Keratinocyte (primary cell): ENCODE measurements at regions not wholly inside any gene's neighbourhood (a gene's known extent, or its start where the extent isn't known, plus 50 kb on each side); places are given as distances from the start of the nearest gene placed in this dataset.
A peak's percentile ranks its signal among the peaks of the same experiment; 100 is the strongest.

Source experiments
- DNase-seq: peaks from one replicate; pipeline ENCODE4 v3.0.0-alpha.2; 2011; ENCODE audit warnings: low read depth, missing footprints, low spot score
- FAIRE-seq: peaks from 2 replicates; lab custom pipeline; 2011; peaks lifted over from hg19 to GRCh38; lab: Jason Lieb, UNC
- H2AFZ ChIP-seq: 2 replicates; pipeline ENCODE4 v1.6.0; 2012; ENCODE audit warnings: low read length, control low read depth, inconsistent platforms; ENCODE audit not compliant: control insufficient read depth
- H3K27ac ChIP-seq: 2 replicates; pipeline ENCODE4 v1.5.1; 2011; ENCODE audit warnings: low read length; ENCODE audit not compliant: control insufficient read depth, insufficient read depth
- H3K27me3 ChIP-seq: 3 replicates; pipeline ENCODE4 v1.6.0; 2011; ENCODE audit warnings: low read length; ENCODE audit not compliant: control insufficient read depth, insufficient read depth; ENCODE audit errors: extremely low read depth
- H3K36me3 ChIP-seq, 2 experiments: 2 replicates in 1 of 2; 3 replicates in 1 of 2; pipeline ENCODE4 v1.5.1; 2011; ENCODE audit warnings: low read length in 2 of 2, mild to moderate bottlenecking in 1 of 2; ENCODE audit not compliant: control insufficient read depth in 2 of 2, insufficient read depth in 2 of 2; ENCODE audit errors: extremely low read depth in 1 of 2
- H3K4me1 ChIP-seq: 3 replicates; pipeline ENCODE4 v1.5.1; 2011; ENCODE audit warnings: low read length; ENCODE audit not compliant: control insufficient read depth, insufficient read depth; ENCODE audit errors: extremely low read depth
- H3K4me2 ChIP-seq: 3 replicates; pipeline ENCODE4 v1.6.0; 2011; ENCODE audit warnings: low read depth, low read length; ENCODE audit not compliant: control insufficient read depth, insufficient read depth; ENCODE audit errors: extremely low read depth
- H3K4me3 ChIP-seq, 3 experiments: fragments of 200-600 bp in 1 of 3; sonication (generic) in 1 of 3; 2 replicates in 2 of 3; 3 replicates in 1 of 3; pipeline ENCODE4 v1.5.1; 2011 to 2016; ENCODE audit warnings: low read length in 3 of 3, mild to moderate bottlenecking in 3 of 3, control low read depth in 2 of 3, inconsistent platforms in 1 of 3, low read depth in 1 of 3, mixed read lengths in 1 of 3, mixed run types in 1 of 3, moderate library complexity in 1 of 3; ENCODE audit not compliant: control insufficient read depth in 2 of 3, insufficient read depth in 2 of 3; ENCODE audit errors: extremely low read depth in 1 of 3
- H3K79me2 ChIP-seq: 2 replicates; pipeline ENCODE4 v1.6.0; 2012; ENCODE audit warnings: low read length; ENCODE audit not compliant: control insufficient read depth, insufficient read depth
- H3K9ac ChIP-seq: 3 replicates; pipeline ENCODE4 v1.6.0; 2011; ENCODE audit warnings: low read length; ENCODE audit not compliant: control insufficient read depth, insufficient read depth; ENCODE audit errors: extremely low read depth
- H3K9me1 ChIP-seq: 3 replicates; pipeline ENCODE4 v1.6.0; 2011; ENCODE audit warnings: low read length; ENCODE audit not compliant: control insufficient read depth, insufficient read depth; ENCODE audit errors: extremely low read depth
- H3K9me3 ChIP-seq: 2 replicates; pipeline ENCODE4 v1.5.1; 2012; ENCODE audit warnings: low read depth, low read length; ENCODE audit not compliant: control insufficient read depth
- H4K20me1 ChIP-seq: 3 replicates; pipeline ENCODE4 v1.6.0; 2011; ENCODE audit warnings: low read length; ENCODE audit not compliant: control insufficient read depth, insufficient read depth; ENCODE audit errors: extremely low read depth
- EZH2 ChIP-seq: IDR thresholded peaks from one replicate; pipeline ENCODE4 v1.6.1; 2012; ENCODE audit warnings: inconsistent platforms, mild to moderate bottlenecking, low read length, moderate library complexity
- dilution Hi-C: fragments of 300-500 bp; cut with MboI; formaldehyde crosslinking; loops from one replicate; pipeline ENCODE4 v1.7.0; 2020; ENCODE audit warnings: low sequenced_read_pairs; ENCODE audit not compliant: extremely low pct_ligation_motif_present
- TF ChIP-seq, protein P1 (sequence below), 3 experiments: IDR thresholded peaks in 1 of 3; conservative IDR thresholded peaks in 1 of 3; optimal IDR thresholded peaks in 1 of 3; 2 replicates in 2 of 3; 3 replicates in 1 of 3; pipeline versions ENCODE3 to v1.5.1; 2011; ENCODE audit warnings: low read length in 3 of 3, mild to moderate bottlenecking in 3 of 3, moderate library complexity in 2 of 3, control low read depth in 1 of 3, inconsistent platforms in 1 of 3; ENCODE audit not compliant: insufficient read depth in 2 of 3; ENCODE audit errors: extremely low read depth in 1 of 3

DNA sequence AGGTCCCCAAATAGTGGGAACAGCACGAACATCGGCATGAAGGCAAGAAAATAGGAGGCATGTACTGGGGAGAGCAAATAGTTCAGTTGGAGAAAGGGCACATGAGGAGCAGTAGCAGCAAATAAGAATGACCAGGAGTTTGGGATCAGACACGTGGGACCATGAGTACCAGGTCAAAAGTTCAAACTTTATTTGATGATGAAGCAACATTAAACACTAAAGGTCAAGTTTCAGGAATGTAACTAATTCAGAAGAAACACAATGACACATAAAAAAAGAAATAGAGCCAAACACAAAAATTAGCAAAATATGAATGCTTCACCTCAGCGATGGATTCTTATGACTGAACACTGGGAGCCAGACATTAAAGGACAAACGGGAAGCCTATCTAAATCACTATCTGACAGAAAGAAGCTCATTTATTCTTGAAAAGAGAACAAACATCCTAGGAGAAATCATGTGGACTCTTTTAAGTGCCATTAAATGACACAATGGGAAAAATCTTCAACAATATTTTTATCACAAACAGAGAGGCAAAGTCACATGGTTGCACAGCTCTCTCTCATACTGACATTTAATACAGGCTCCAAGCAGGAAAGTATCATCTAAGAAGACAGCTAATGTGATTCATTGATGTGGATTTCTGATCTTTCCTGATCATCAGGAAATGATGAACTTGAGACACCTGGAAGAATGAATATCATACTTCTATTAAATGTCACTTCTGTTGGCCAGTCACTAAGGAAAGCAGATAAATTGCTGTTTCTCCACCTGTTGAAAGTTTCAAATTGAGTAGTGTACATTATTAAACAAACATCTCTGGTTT, 216.9 kb upstream of the THBS1 start:
- Histone ChIP-seq H3K27me3 (no peaks in the 10 kb centered on the region), H3K27ac (no peak overlapping the region), H3K4me3 (no peak overlapping the region), H3K9ac (no peak overlapping the region), H3K4me1 (peaks cover 4% of the 10 kb centered on the region), H3K36me3 (no peaks in the 10 kb centered on the region), H3K79me2 (no peaks in the 10 kb centered on the region), H2AFZ (no peak overlapping the region), H3K4me2 (no peak overlapping the region), H3K9me1 (no peaks in the 10 kb centered on the region), H4K20me1 (no peaks in the 10 kb centered on the region), H3K9me3 (no peaks in the 10 kb centered on the region)
- FAIRE-seq (peak; percentile 62), DNase-seq (no peak)
- TF ChIP-seq, protein P1, sequence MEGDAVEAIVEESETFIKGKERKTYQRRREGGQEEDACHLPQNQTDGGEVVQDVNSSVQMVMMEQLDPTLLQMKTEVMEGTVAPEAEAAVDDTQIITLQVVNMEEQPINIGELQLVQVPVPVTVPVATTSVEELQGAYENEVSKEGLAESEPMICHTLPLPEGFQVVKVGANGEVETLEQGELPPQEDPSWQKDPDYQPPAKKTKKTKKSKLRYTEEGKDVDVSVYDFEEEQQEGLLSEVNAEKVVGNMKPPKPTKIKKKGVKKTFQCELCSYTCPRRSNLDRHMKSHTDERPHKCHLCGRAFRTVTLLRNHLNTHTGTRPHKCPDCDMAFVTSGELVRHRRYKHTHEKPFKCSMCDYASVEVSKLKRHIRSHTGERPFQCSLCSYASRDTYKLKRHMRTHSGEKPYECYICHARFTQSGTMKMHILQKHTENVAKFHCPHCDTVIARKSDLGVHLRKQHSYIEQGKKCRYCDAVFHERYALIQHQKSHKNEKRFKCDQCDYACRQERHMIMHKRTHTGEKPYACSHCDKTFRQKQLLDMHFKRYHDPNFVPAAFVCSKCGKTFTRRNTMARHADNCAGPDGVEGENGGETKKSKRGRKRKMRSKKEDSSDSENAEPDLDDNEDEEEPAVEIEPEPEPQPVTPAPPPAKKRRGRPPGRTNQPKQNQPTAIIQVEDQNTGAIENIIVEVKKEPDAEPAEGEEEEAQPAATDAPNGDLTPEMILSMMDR (optimal IDR thresholded peaks at IDR 0.05 in 1 of 3, IDR thresholded peaks at IDR 0.05 in 1 of 3, conservative IDR thresholded peaks at IDR 0.05 in 1 of 3; ENCODE audit: extremely low read depth in 1 of 3, insufficient read depth in 2 of 3, low read length in 3 of 3): no peak
- TF ChIP-seq EZH2: no peak
- dilution Hi-C loops: no loop called here

DNA sequence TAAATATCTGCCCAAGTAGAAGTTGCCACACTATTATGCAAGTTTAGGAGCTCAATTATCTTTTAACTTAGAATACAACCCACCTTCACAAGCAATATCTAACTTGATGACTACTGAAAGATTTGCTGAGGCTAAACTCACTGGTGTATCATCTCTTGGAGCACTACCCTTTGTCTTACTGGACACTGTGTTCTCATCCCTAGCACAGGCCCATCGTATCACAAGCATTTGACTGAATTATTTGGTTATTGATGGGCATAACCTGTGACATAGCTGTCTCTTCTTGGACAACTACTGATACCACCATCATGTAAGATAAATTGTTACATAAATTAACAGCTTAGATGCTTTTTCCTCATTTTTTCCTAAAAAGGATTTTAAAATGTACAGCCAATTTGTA, 216.2 kb upstream of the THBS1 start:
- H3K27ac ChIP-seq: no peak overlapping the region
- dilution Hi-C loops: no loop called here
- H3K9ac ChIP-seq: no peak overlapping the region
- DNase-seq (no peak), FAIRE-seq (no peak)
- no peak overlapping the region for H3K4me3 ChIP-seq
- no peaks in the 10 kb centered on the region for H3K79me2 ChIP-seq
- no peak overlapping the region for H2AFZ ChIP-seq
- no peak overlapping the region for H3K4me2 ChIP-seq
- H4K20me1 ChIP-seq: no peaks in the 10 kb centered on the region
- H3K4me1 ChIP-seq: peaks cover 4% of the 10 kb centered on the region
- no peak for TF ChIP-seq EZH2
- no peaks in the 10 kb centered on the region for H3K36me3 ChIP-seq
- H3K9me1 ChIP-seq: no peaks in the 10 kb centered on the region
- H3K9me3 ChIP-seq: no peaks in the 10 kb centered on the region
- H3K27me3 ChIP-seq: no peaks in the 10 kb centered on the region

DNA sequence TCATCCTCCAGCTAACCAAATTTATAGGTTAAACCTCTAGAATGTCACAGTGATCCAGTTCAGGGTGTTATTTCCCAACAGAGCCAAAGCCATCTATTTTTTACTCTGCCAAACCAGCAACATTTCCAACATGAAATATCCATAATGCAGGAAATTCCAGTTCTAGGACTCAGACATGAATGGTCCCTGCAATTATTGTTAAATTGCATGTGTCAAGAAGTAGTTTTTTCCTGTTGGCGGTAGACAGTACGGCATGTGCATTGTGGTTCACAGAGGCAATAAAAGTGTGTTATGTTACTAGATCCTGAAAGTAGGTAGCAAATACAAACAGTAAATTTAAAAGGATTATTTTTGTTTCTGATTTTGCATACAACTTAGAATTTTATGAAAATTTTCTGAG, 215.7 kb upstream of the THBS1 start:
- Histone ChIP-seq H3K27ac (no peak overlapping the region), H3K4me3 (no peak overlapping the region), H4K20me1 (no peaks in the 10 kb centered on the region), H3K9me1 (no peaks in the 10 kb centered on the region), H2AFZ (no peak overlapping the region), H3K9ac (no peak overlapping the region), H3K4me1 (peaks cover 4% of the 10 kb centered on the region), H3K9me3 (no peaks in the 10 kb centered on the region), H3K4me2 (no peak overlapping the region), H3K27me3 (no peaks in the 10 kb centered on the region), H3K36me3 (no peaks in the 10 kb centered on the region), H3K79me2 (no peaks in the 10 kb centered on the region)
- TF ChIP-seq, protein P1 (optimal IDR thresholded peaks at IDR 0.05 in 1 of 3, IDR thresholded peaks at IDR 0.05 in 1 of 3, conservative IDR thresholded peaks at IDR 0.05 in 1 of 3; ENCODE audit: extremely low read depth in 1 of 3, insufficient read depth in 2 of 3, low read length in 3 of 3): no peak
- no peak for TF ChIP-seq EZH2
- dilution Hi-C loops: no loop called here
- FAIRE-seq (no peak), DNase-seq (no peak)
